ENCODE measurements at regions not wholly inside any gene's neighbourhood (a gene's known extent, or its start where the extent isn't known, plus 50 kb on each side); places are given as distances from the start of the nearest gene placed in this dataset.

DNA sequence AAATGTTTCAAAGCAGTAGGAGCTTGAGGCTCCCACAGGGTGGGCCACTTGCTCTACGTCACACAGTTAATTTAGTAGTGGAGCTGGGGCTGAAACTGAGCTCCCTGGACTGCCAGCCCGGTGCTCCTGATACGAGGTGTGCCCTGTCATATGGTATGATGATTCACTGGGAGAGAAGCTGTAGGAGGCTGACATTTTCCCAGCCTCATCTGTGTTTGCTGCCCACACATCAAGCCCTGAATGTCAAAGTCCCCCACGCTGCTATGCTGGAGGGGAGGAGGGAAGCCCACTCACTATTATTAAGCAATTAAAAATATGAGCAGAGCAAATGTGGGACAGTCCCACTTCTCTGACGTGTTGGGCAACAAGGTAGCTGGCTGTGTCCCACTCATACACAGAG lies 81.2 kb upstream of the SORCS3 start:
- POLR2A ChIA-PET (ENCODE audit: low non-redundant PET), result interaction anchor here (0.5 kb wide), 1 partner anchor 13 kb away, joined by 4 read pairs; no protein-coding TSS in a partner anchor
- CTCF ChIA-PET, result no interaction called here
- TF ChIP-seq, protein P1, sequence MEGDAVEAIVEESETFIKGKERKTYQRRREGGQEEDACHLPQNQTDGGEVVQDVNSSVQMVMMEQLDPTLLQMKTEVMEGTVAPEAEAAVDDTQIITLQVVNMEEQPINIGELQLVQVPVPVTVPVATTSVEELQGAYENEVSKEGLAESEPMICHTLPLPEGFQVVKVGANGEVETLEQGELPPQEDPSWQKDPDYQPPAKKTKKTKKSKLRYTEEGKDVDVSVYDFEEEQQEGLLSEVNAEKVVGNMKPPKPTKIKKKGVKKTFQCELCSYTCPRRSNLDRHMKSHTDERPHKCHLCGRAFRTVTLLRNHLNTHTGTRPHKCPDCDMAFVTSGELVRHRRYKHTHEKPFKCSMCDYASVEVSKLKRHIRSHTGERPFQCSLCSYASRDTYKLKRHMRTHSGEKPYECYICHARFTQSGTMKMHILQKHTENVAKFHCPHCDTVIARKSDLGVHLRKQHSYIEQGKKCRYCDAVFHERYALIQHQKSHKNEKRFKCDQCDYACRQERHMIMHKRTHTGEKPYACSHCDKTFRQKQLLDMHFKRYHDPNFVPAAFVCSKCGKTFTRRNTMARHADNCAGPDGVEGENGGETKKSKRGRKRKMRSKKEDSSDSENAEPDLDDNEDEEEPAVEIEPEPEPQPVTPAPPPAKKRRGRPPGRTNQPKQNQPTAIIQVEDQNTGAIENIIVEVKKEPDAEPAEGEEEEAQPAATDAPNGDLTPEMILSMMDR (conservative IDR thresholded peaks at IDR 0.05; ENCODE audit: low read depth), result no peak
- DNase-seq (ENCODE audit: low spot score), result no peak
- H3K27ac ChIP-seq, result no peak overlapping the region

DNA sequence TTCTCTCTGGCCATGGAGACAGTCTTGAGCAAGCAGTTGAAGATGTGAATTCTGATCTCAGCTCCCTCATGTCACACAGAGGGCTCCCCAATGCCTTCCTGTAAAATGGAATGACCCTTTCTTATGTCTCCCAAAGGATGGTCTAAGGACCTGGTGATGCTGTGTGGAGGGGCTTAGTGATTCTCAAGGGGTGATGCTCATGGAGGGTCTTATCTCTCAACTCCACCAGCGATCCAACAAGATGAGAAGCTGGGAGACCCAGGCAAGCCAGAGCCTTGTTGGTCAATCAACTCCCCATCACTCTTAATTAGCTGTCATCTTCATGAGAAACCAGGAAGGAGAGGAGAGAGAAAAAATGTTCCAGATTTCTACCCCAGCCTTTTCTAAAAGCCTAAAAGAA lies 78.0 kb upstream of the SORCS3 start:
- TF ChIP-seq, protein P1 (conservative IDR thresholded peaks at IDR 0.05; ENCODE audit: low read depth), result no peak
- no peak overlapping the region for H3K27ac ChIP-seq
- DNase-seq (ENCODE audit: low spot score), result no peak
- CTCF ChIA-PET, result interaction anchor here (0.6 kb wide), 1 partner anchor 522 kb away, joined by 3 read pairs; no protein-coding TSS in a partner anchor
- POLR2A ChIA-PET (ENCODE audit: low non-redundant PET), result no interaction called here

DNA sequence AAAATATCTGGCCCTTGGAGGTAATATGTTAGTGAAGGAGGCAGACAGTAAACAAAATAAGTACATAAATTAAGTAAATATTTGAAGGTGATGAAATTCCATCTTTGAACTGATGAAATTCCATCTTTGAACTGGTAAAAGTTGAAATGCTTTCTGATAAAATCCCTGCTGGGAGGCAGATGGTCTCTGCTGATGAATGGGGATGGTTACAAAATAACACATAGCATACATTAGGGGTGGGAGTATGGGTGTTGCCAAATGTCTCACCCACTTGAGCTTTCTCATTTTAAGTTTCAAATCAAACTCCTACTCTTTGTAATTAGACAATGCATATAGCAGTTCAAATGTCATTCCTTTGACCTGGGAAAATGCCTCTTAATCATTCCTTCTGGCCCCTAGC lies 77.5 kb upstream of the SORCS3 start:
- ChIA-PET CTCF (interaction anchor here (0.6 kb wide), 1 partner anchor 523 kb away, joined by 3 read pairs; no protein-coding TSS in a partner anchor), POLR2A (ENCODE audit: low non-redundant PET) (no interaction called here)
- no peak overlapping the region for H3K27ac ChIP-seq
- TF ChIP-seq, protein P1 (conservative IDR thresholded peaks at IDR 0.05; ENCODE audit: low read depth), result no peak
- no peak for DNase-seq (ENCODE audit: low spot score)

DNA sequence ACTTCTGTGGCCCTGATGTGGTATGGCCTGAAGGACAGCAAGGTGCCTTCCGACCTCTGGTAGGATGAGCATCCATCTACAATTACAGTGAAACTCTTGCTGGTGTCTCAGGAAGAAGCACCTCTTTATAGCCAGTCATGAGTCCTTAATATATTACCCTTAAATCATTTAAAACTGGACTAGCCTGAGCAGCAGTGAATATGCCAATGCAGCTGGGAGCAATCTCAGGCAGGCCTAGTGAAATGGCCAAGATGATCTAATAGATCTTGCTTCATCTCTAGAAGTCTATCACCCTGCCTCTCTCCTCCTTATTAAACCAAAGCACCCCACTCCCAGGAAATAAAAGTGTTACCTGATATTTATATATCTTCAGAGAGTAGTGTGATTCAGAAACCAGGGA lies 66.7 kb upstream of the SORCS3 start:
- DNase-seq (ENCODE audit: low spot score), result no peak
- ChIA-PET POLR2A (ENCODE audit: low non-redundant PET) (no interaction called here), CTCF (no interaction called here)
- TF ChIP-seq, protein P1 (conservative IDR thresholded peaks at IDR 0.05; ENCODE audit: low read depth), result no peak
- no peak overlapping the region for H3K27ac ChIP-seq

DNA sequence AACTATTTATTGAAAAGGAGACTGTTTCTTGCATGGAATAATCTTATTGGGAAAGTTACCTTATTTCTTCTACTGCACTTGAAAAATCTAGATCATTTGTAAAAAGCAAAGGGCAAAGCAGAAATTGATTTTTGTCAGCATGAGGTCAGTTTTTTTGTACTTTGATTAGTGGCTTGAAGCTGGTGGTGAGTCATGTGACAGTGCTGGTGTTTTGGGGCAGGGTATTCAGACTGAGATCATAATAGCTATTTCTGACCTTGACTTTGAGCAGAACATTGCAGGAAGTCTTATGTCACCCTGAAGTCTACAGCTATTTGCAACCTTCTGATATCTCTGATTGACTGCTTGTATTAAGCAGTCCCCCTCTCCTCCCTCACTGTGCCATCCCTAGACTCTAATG lies 66.3 kb upstream of the SORCS3 start:
- CTCF ChIA-PET, result no interaction called here
- no peak for DNase-seq (ENCODE audit: low spot score)
- H3K27ac ChIP-seq, result no peak overlapping the region
- TF ChIP-seq, protein P1 (conservative IDR thresholded peaks at IDR 0.05; ENCODE audit: low read depth), result no peak
- POLR2A ChIA-PET (ENCODE audit: low non-redundant PET), result no interaction called here

DNA sequence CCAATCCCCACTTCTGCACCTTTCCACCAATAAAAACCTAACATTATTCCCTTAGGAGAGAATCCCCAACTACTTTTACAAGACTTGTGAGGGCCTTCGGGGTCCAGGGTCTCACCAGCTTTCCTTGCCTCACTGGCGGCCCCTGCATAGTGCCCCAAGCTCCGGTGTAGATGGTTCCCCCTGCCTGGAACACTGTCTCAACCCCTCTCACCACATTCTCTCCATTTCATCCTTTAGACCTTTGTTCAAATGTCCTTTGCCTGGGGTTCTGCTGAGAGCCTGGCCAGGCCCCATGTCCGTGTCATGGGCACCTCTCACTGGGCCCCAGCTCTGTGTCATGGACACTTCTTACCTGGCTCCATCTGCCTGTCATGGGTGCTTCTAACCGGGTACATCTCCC lies 64.5 kb upstream of the SORCS3 start:
- no peak overlapping the region for H3K27ac ChIP-seq
- POLR2A ChIA-PET (ENCODE audit: low non-redundant PET), result no interaction called here
- TF ChIP-seq, protein P1 (conservative IDR thresholded peaks at IDR 0.05; ENCODE audit: low read depth), result no peak
- CTCF ChIA-PET, result no interaction called here
- no peak for DNase-seq (ENCODE audit: low spot score)

DNA sequence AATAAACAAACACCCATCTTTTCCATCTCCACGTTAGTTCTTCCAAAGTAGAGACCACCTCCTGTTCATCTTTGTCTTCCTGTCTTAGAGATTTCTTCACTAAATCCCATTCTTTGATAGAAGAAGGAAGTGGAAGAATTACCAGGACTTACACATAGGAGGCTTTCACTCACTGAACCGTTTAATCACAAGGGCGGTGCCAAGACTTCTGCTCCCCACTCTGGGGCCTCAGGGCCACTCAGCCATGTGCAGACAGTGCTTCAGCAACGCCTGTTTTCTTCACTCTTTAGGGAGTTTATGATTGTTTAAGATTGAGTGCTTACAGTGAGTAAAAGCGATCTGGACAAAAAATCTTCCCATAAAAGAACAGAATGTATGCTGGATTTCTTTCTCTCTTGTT lies 63.9 kb upstream of the SORCS3 start:
- ChIA-PET CTCF (interaction anchor here (1.2 kb wide), 1 partner anchor 37 kb away, joined by 5 read pairs; no protein-coding TSS in a partner anchor), POLR2A (ENCODE audit: low non-redundant PET) (no interaction called here)
- no peak for DNase-seq (ENCODE audit: low spot score)
- H3K27ac ChIP-seq, result no peak overlapping the region
- TF ChIP-seq, protein P1 (conservative IDR thresholded peaks at IDR 0.05; ENCODE audit: low read depth), result no peak
